OCI-LY7 (cell line): ENCODE measurements at regions not wholly inside any gene's neighbourhood (a gene's known extent, or its start where the extent isn't known, plus 50 kb on each side); places are given as distances from the start of the nearest gene placed in this dataset.

Experiments used
- BruUV-seq: library from RNA; stranded (reverse); fragments of 400-500 nt; replicated peaks from 2 replicates; lab custom pipeline; 2021; lab: Mats Ljungman, UMichigan
- CTCF ChIA-PET: fragments of 300-600 bp; sonication (Branson Sonifier 250); formaldehyde crosslinking; loops from one replicate; lab custom pipeline; 2022; ENCODE audit warnings: antibody characterized with exemption; ENCODE audit not compliant: unreplicated experiment; lab: Charles Lee
- POLR2A ChIA-PET: fragments of 300-600 bp; sonication (Branson Sonifier 250); formaldehyde crosslinking; loops from one replicate; lab custom pipeline; 2022; ENCODE audit warnings: antibody characterized with exemption; lab: Charles Lee
- DNase-seq: peaks from one replicate; pipeline ENCODE4 v3.0.0-alpha.2; 2015; ENCODE audit warnings: low spot score
- H2AFZ ChIP-seq: fragments of 200-600 bp; sonication (generic), shearing (Covaris generic); 2 replicates; pipeline ENCODE4 v1.6.1; 2014; ENCODE audit warnings: mild to moderate bottlenecking, antibody characterized with exemption, low read length, moderate library complexity
- H3K27ac ChIP-seq: fragments of 200-600 bp; sonication (generic); 2 replicates; pipeline ENCODE4 v1.5.1; 2014; ENCODE audit warnings: mixed run types, low read depth, mild to moderate bottlenecking, moderate library complexity, low read length, inconsistent platforms; ENCODE audit not compliant: poor library complexity, severe bottlenecking
- H3K36me3 ChIP-seq: fragments of 200-600 bp; sonication (generic); 2 replicates; pipeline ENCODE4 v1.6.1; 2014; ENCODE audit warnings: mild to moderate bottlenecking, antibody characterized with exemption, low read length, moderate library complexity, mixed read lengths; ENCODE audit not compliant: insufficient read depth
- H3K4me1 ChIP-seq: fragments of 200-600 bp; sonication (generic); 2 replicates; pipeline ENCODE4 v1.5.1; 2014; ENCODE audit warnings: mild to moderate bottlenecking, low read length; ENCODE audit not compliant: insufficient read depth, poor library complexity, severe bottlenecking
- H3K4me2 ChIP-seq: fragments of 200-600 bp; sonication (generic); 2 replicates; pipeline ENCODE4 v1.6.1; 2014; ENCODE audit warnings: mild to moderate bottlenecking, low read length
- H3K4me3 ChIP-seq: fragments of 200-600 bp; sonication (generic); 2 replicates; pipeline ENCODE4 v1.5.1; 2014; ENCODE audit warnings: mild to moderate bottlenecking, low read depth, low read length; ENCODE audit not compliant: poor library complexity, severe bottlenecking
- H3K79me2 ChIP-seq: fragments of 200-600 bp; sonication (generic); 2 replicates; pipeline ENCODE4 v1.6.1; 2016; ENCODE audit warnings: low read depth, mild to moderate bottlenecking, low read length, moderate library complexity, mixed read lengths; ENCODE audit not compliant: insufficient read depth
- H3K9me2 ChIP-seq: fragments of 200-600 bp; sonication (generic); 2 replicates; pipeline ENCODE4 v1.6.1; 2016; ENCODE audit warnings: mild to moderate bottlenecking, low read length, mixed read lengths; ENCODE audit not compliant: insufficient read depth
- H3K9me3 ChIP-seq: fragments of 200-600 bp; sonication (generic); 2 replicates; pipeline ENCODE4 v1.6.1; 2014; ENCODE audit warnings: mild to moderate bottlenecking, mixed run types, low read length, mixed read lengths
- H4K20me1 ChIP-seq: fragments of 200-600 bp; sonication (generic); 2 replicates; pipeline ENCODE4 v1.6.1; 2014; ENCODE audit warnings: mild to moderate bottlenecking, antibody characterized with exemption, low read length, moderate library complexity, mixed read lengths; ENCODE audit not compliant: insufficient read depth
- EZH2phosphoT487 ChIP-seq: fragments of 200-600 bp; sonication (generic); IDR thresholded peaks from 2 replicates; pipeline ENCODE4 v1.6.1; 2018; ENCODE audit warnings: low read depth, borderline replicate concordance, mild to moderate bottlenecking, mixed run types, antibody characterized with exemption, low read length, moderate library complexity, mixed read lengths
- intact Hi-C: fragments of 100-400 bp; cut with micrococcal nuclease; formaldehyde crosslinking; loops from one replicate; pipeline ENCODE4 v1.10.0; 2022; ENCODE audit not compliant: unreplicated experiment
- TF ChIP-seq, protein P1 (sequence below): fragments of 200-600 bp; sonication (generic); conservative IDR thresholded peaks from 2 replicates; pipeline ENCODE4 v1.5.1; 2014; ENCODE audit warnings: mild to moderate bottlenecking, antibody characterized with exemption, low read length, moderate library complexity, mixed read lengths

DNA sequence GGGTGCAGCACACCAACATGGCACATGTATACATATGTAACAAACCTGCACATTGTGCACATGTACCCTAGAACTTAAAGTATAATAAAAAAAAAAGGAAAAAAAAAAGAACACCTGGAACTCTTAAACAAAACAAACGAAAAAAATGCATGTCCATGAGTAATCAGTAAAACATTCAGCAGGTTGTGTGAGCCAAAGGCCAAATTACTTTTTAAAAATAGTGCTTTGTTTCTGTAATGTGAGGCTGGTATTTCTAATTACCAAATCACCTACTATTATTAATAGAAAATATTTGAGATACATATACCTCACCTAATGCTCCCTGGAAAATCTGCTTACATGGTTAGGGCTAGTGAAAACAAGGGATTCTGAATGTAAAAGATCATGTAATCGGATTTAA, 294.4 kb upstream of the NR5A2 start:
- TF ChIP-seq EZH2phosphoT487, result no peak
- TF ChIP-seq, protein P1, sequence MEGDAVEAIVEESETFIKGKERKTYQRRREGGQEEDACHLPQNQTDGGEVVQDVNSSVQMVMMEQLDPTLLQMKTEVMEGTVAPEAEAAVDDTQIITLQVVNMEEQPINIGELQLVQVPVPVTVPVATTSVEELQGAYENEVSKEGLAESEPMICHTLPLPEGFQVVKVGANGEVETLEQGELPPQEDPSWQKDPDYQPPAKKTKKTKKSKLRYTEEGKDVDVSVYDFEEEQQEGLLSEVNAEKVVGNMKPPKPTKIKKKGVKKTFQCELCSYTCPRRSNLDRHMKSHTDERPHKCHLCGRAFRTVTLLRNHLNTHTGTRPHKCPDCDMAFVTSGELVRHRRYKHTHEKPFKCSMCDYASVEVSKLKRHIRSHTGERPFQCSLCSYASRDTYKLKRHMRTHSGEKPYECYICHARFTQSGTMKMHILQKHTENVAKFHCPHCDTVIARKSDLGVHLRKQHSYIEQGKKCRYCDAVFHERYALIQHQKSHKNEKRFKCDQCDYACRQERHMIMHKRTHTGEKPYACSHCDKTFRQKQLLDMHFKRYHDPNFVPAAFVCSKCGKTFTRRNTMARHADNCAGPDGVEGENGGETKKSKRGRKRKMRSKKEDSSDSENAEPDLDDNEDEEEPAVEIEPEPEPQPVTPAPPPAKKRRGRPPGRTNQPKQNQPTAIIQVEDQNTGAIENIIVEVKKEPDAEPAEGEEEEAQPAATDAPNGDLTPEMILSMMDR, result no peak
- H3K9me3 ChIP-seq, result no peaks in the 10 kb centered on the region
- BruUV-seq, result no TSS peak
- POLR2A ChIA-PET, result no interaction called here
- H2AFZ ChIP-seq, result no peak overlapping the region
- no peak overlapping the region for H3K27ac ChIP-seq
- CTCF ChIA-PET, result no interaction called here
- no peaks in the 10 kb centered on the region for H3K79me2 ChIP-seq
- no peak overlapping the region for H3K4me2 ChIP-seq
- H3K9me2 ChIP-seq, result no peaks in the 10 kb centered on the region
- H3K4me3 ChIP-seq, result no peak overlapping the region
- intact Hi-C loops, result no loop called here
- H3K36me3 ChIP-seq, result no peaks in the 10 kb centered on the region
- H4K20me1 ChIP-seq, result no peaks in the 10 kb centered on the region
- H3K4me1 ChIP-seq, result no peaks in the 10 kb centered on the region
- no peak for DNase-seq

DNA sequence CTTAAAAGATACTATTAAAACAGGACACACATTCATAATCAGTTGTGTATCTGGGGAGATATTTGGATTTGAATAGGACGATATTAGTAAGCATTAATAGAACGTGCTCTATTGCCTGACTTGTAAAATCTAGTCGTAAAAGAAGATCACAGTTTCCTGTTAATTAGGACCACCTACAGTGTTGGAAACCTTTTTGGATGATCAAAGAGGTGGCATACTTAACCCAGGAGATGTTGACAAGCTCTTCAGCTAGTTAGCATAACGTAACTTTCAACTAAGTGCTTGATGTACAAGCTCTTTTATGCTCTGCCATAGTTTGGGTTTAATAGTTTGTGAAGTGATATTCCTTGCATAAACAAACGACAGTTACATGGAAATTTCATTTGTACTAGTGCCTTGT, 293.3 kb upstream of the NR5A2 start:
- no peaks in the 10 kb centered on the region for H3K9me2 ChIP-seq
- ChIA-PET POLR2A (interaction anchor here (0.6 kb wide), 1 partner anchor 801 kb away, joined by 3 read pairs; no protein-coding TSS in a partner anchor), CTCF (no interaction called here)
- DNase-seq, result no peak
- H3K4me1 ChIP-seq, result no peaks in the 10 kb centered on the region
- TF ChIP-seq, protein P1, result no peak
- no peak for TF ChIP-seq EZH2phosphoT487
- H3K9me3 ChIP-seq, result no peaks in the 10 kb centered on the region
- BruUV-seq, result no TSS peak
- no peak overlapping the region for H2AFZ ChIP-seq
- intact Hi-C loops, result no loop called here
- no peaks in the 10 kb centered on the region for H3K79me2 ChIP-seq
- H3K4me2 ChIP-seq, result no peak overlapping the region
- no peaks in the 10 kb centered on the region for H4K20me1 ChIP-seq
- no peak overlapping the region for H3K27ac ChIP-seq
- no peak overlapping the region for H3K4me3 ChIP-seq
- no peaks in the 10 kb centered on the region for H3K36me3 ChIP-seq

GRCh38 chr1:199735660-199736059, 291.9 kb upstream of the NR5A2 start:
- no peak overlapping the region for H3K4me3 ChIP-seq
- BruUV-seq, result no TSS peak
- no peak overlapping the region for H3K27ac ChIP-seq
- H4K20me1 ChIP-seq, result no peaks in the 10 kb centered on the region
- TF ChIP-seq EZH2phosphoT487, result no peak
- TF ChIP-seq, protein P1, result no peak
- no peaks in the 10 kb centered on the region for H3K4me1 ChIP-seq
- no peaks in the 10 kb centered on the region for H3K9me2 ChIP-seq
- no peaks in the 10 kb centered on the region for H3K36me3 ChIP-seq
- CTCF ChIA-PET, result no interaction called here
- intact Hi-C loops, result no loop called here
- no peak for DNase-seq
- POLR2A ChIA-PET, result no interaction called here
- H3K4me2 ChIP-seq, result no peak overlapping the region
- H3K79me2 ChIP-seq, result no peaks in the 10 kb centered on the region
- H3K9me3 ChIP-seq, result no peaks in the 10 kb centered on the region
- H2AFZ ChIP-seq, result no peak overlapping the region
